Fibroblast of pulmonary artery (primary cell): ENCODE measurements at regions not wholly inside any gene's neighbourhood (a gene's known extent, or its start where the extent isn't known, plus 50 kb on each side); places are given as distances from the start of the nearest gene placed in this dataset.
"Not testable (repeated sequence)": the region's sequence is repeated elsewhere in the genome, so short reads cannot be mapped to it uniquely, and the experiment has no call there.

Experiments used
- DNase-seq: peaks from one replicate; pipeline ENCODE4 v3.0.0-alpha.2; 2010; ENCODE audit warnings: low read depth
- H3K4me3 ChIP-seq: replicated peaks from 2 replicates; pipeline ENCODE4 v1.5.1; 2011; ENCODE audit warnings: low read depth, mild to moderate bottlenecking, control low read depth, low read length, moderate library complexity
- CTCF ChIP-seq: IDR thresholded peaks from 2 replicates; pipeline ENCODE4 v1.5.1; 2011; ENCODE audit warnings: mild to moderate bottlenecking, control low read depth, low read length, inconsistent platforms; ENCODE audit errors: missing control alignments

- no peak for TF ChIP-seq CTCF
- no peak overlapping the region for H3K4me3 ChIP-seq
- DNase-seq: peak; percentile 94
These were observed 345.2 kb downstream of the GJA1 start for GRCh38 chr6:121780325-121781321.

- no peak overlapping the region for H3K4me3 ChIP-seq
- DNase-seq: peak; percentile 44
These were observed 356.2 kb downstream of the GJA1 start for GRCh38 chr6:121791396-121792315.

GRCh38 chr6:121794630-121795029, 359.2 kb downstream of the GJA1 start:
- TF ChIP-seq CTCF: no peak
- no peak overlapping the region for H3K4me3 ChIP-seq
- DNase-seq: peak; percentile 79

More at GRCh38 chr6:121791396-121792315, 356.2 kb downstream of the GJA1 start:
- TF ChIP-seq CTCF: peak; percentile 12

GRCh38 chr6:121797598-121797997, 362.2 kb downstream of the GJA1 start:
- H3K4me3 ChIP-seq, DNase-seq: not testable (repeated sequence)

- peak; percentile 52 for DNase-seq
- not testable (repeated sequence) for H3K4me3 ChIP-seq
These were observed 362.7 kb downstream of the GJA1 start for GRCh38 chr6:121798126-121798525.

GRCh38 chr6:121799574-121799973, 364.1 kb downstream of the GJA1 start:
- DNase-seq: no peak
- H3K4me3 ChIP-seq: no peak overlapping the region
- TF ChIP-seq CTCF: no peak

GRCh38 chr6:121800047-121800446, 364.6 kb downstream of the GJA1 start:
- TF ChIP-seq CTCF: no peak
- DNase-seq: no peak
- no peak overlapping the region for H3K4me3 ChIP-seq
